ENCODE measurements at regions not wholly inside any gene's neighbourhood (a gene's known extent, or its start where the extent isn't known, plus 50 kb on each side); places are given as distances from the start of the nearest gene placed in this dataset.

- in situ Hi-C loops (cut with MboI; ENCODE audit: low sequenced_read_pairs in 4 of 4): no loop called here
Measured at GRCh38 chr6:167392631-167393316, 67.9 kb downstream of the TTLL2 start.

GRCh38 chr6:167393731-167394130 lies 68.8 kb downstream of the TTLL2 start:
- DNase-seq (no peak), ATAC-seq (no peak)
- H3K36me3 ChIP-seq: no peaks in the 10 kb centered on the region
- intact Hi-C loops (cut with DNase I; ENCODE audit: low total_unique reads): no loop called here
- TF ChIP-seq POLR2A (IDR thresholded peaks at IDR 0.05): no peak
- TF ChIP-seq CTCF (IDR thresholded peaks at IDR 0.05 in 4 of 5, conservative IDR thresholded peaks at IDR 0.05 in 1 of 5): no peak
- no peaks in the 10 kb centered on the region for H3K9me3 ChIP-seq
- in situ Hi-C loops (cut with MboI; ENCODE audit: low sequenced_read_pairs in 4 of 4): no loop called here
- H3K27ac ChIP-seq: no peak overlapping the region
- H3K27me3 ChIP-seq: peaks cover 0 to 2% (median 0%) of the 10 kb centered on the region in 3 donors
- no peak overlapping the region for H3K4me3 ChIP-seq
- no peaks in the 10 kb centered on the region for H3K4me1 ChIP-seq

More at GRCh38 chr6:167392631-167393316, 67.9 kb downstream of the TTLL2 start:
- no peak for DNase-seq
- no peaks in the 10 kb centered on the region for H3K9me3 ChIP-seq
- no peak overlapping the region for H3K4me3 ChIP-seq
- no peak for ATAC-seq
- H3K27me3 ChIP-seq: peaks cover 0 to 2% (median 0%) of the 10 kb centered on the region in 3 donors
- intact Hi-C loops (cut with DNase I; ENCODE audit: low total_unique reads): no loop called here
- no peaks in the 10 kb centered on the region for H3K4me1 ChIP-seq
- no peaks in the 10 kb centered on the region for H3K36me3 ChIP-seq
- TF ChIP-seq CTCF (IDR thresholded peaks at IDR 0.05 in 4 of 5, conservative IDR thresholded peaks at IDR 0.05 in 1 of 5) (no peak), POLR2A (IDR thresholded peaks at IDR 0.05) (no peak)
- H3K27ac ChIP-seq: no peak overlapping the region

GRCh38 chr6:167394339-167394738 lies 69.5 kb downstream of the TTLL2 start:
- TF ChIP-seq POLR2A (IDR thresholded peaks at IDR 0.05): no peak
- TF ChIP-seq CTCF (IDR thresholded peaks at IDR 0.05 in 4 of 5, conservative IDR thresholded peaks at IDR 0.05 in 1 of 5): no peak
- intact Hi-C loops (cut with DNase I; ENCODE audit: low total_unique reads) (no loop called here), in situ Hi-C loops (cut with MboI; ENCODE audit: low sequenced_read_pairs in 4 of 4) (no loop called here)
- Histone ChIP-seq H3K4me1 (no peaks in the 10 kb centered on the region), H3K36me3 (no peaks in the 10 kb centered on the region), H3K27me3 (peaks cover 0 to 2% (median 0%) of the 10 kb centered on the region in 3 donors), H3K27ac (no peak overlapping the region), H3K4me3 (no peak overlapping the region), H3K9me3 (no peaks in the 10 kb centered on the region)
- DNase-seq (no peak), ATAC-seq (no peak)

- Histone ChIP-seq H3K9me3 (no peaks in the 10 kb centered on the region), H3K4me1 (no peaks in the 10 kb centered on the region), H3K27me3 (peaks cover 0 to 2% (median 0%) of the 10 kb centered on the region in 3 donors), H3K27ac (no peak overlapping the region), H3K4me3 (no peak overlapping the region), H3K36me3 (no peaks in the 10 kb centered on the region)
- intact Hi-C loops (cut with DNase I; ENCODE audit: low total_unique reads): no loop called here
- no peak for TF ChIP-seq POLR2A (IDR thresholded peaks at IDR 0.05)
- TF ChIP-seq CTCF (IDR thresholded peaks at IDR 0.05 in 4 of 5, conservative IDR thresholded peaks at IDR 0.05 in 1 of 5): no peak
- no peak for ATAC-seq
- no peak for DNase-seq
- in situ Hi-C loops (cut with MboI; ENCODE audit: low sequenced_read_pairs in 4 of 4): no loop called here
Measured at GRCh38 chr6:167394820-167395219, 69.9 kb downstream of the TTLL2 start.
